GM23338 (cell line): ENCODE measurements at regions not wholly inside any gene's neighbourhood (a gene's known extent, or its start where the extent isn't known, plus 50 kb on each side); places are given as distances from the start of the nearest gene placed in this dataset.

ENCODE experiments used
- CREB1 ChIP-seq: fragments of 250-450 bp; sonication (Bioruptor Pico); IDR thresholded peaks from 2 replicates; pipeline ENCODE4 v1.5.0; 2020; ENCODE audit warnings: low read depth, mild to moderate bottlenecking, moderate library complexity
- ETS1 ChIP-seq: IDR thresholded peaks from 2 replicates; pipeline ENCODE4 v1.6.1; 2016; ENCODE audit warnings: antibody characterized with exemption
- EZH2phosphoT487 ChIP-seq: fragments of 200-600 bp; sonication (generic); IDR thresholded peaks from one replicate; pipeline ENCODE4 v1.8.1; 2018; ENCODE audit warnings: antibody characterized with exemption; ENCODE audit not compliant: unreplicated experiment
- NANOG ChIP-seq: IDR thresholded peaks from 2 replicates; pipeline ENCODE4 v1.6.1; 2016; ENCODE audit warnings: antibody characterized with exemption, borderline replicate concordance
- POLR2AphosphoS5 ChIP-seq: IDR thresholded peaks from 2 replicates; pipeline ENCODE4 v1.6.1; 2016; ENCODE audit warnings: antibody characterized with exemption, low read depth
- REST ChIP-seq: IDR thresholded peaks from one replicate; pipeline ENCODE4 v1.6.1; 2018; ENCODE audit warnings: antibody characterized with exemption; ENCODE audit not compliant: unreplicated experiment
- ZNF114 ChIP-seq: fragments of 250-450 bp; sonication (Bioruptor Pico); IDR thresholded peaks from 2 replicates; pipeline ENCODE4 v1.5.0; 2020; ENCODE audit warnings: mild to moderate bottlenecking, moderate library complexity
- ZNF462 ChIP-seq: fragments of 250-450 bp; sonication (Bioruptor Pico); IDR thresholded peaks from 2 replicates; pipeline ENCODE4 v1.5.0; 2020; ENCODE audit warnings: mild to moderate bottlenecking, moderate library complexity

- TF ChIP-seq ZNF462 (CRISPR knock-in tag) (no peak), EZH2phosphoT487 (no peak), NANOG (no peak), ETS1 (no peak), CREB1 (no peak), REST (no peak), POLR2AphosphoS5 (no peak), ZNF114 (no peak)
These were observed 774.7 kb upstream of the ROBO1 start (continued) for GRCh38 chr3:80542456-80542855.
